OCI-LY3 (cell line): ENCODE measurements at regions not wholly inside any gene's neighbourhood (a gene's known extent, or its start where the extent isn't known, plus 50 kb on each side); places are given as distances from the start of the nearest gene placed in this dataset.

Experiments used
- EZH2phosphoT487 ChIP-seq: fragments of 200-600 bp; shearing (Covaris generic); IDR thresholded peaks from 2 replicates; pipeline ENCODE4 v1.6.1; 2018; ENCODE audit warnings: antibody characterized with exemption, mixed run types, low read depth
- TF ChIP-seq, protein P1 (sequence below): fragments of 200-600, 300-600 bp; sonication (generic); IDR thresholded peaks from 2 replicates; pipeline ENCODE4 v1.5.1; 2014; ENCODE audit warnings: antibody characterized with exemption, low read length, low read depth

- TF ChIP-seq, protein P1, sequence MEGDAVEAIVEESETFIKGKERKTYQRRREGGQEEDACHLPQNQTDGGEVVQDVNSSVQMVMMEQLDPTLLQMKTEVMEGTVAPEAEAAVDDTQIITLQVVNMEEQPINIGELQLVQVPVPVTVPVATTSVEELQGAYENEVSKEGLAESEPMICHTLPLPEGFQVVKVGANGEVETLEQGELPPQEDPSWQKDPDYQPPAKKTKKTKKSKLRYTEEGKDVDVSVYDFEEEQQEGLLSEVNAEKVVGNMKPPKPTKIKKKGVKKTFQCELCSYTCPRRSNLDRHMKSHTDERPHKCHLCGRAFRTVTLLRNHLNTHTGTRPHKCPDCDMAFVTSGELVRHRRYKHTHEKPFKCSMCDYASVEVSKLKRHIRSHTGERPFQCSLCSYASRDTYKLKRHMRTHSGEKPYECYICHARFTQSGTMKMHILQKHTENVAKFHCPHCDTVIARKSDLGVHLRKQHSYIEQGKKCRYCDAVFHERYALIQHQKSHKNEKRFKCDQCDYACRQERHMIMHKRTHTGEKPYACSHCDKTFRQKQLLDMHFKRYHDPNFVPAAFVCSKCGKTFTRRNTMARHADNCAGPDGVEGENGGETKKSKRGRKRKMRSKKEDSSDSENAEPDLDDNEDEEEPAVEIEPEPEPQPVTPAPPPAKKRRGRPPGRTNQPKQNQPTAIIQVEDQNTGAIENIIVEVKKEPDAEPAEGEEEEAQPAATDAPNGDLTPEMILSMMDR, result no peak
- TF ChIP-seq EZH2phosphoT487, result no peak
Observed at GRCh38 chr5:102582696-102583095, 83.9 kb upstream of the SLCO6A1 start.
